Limb (tissue), 2 donors: ENCODE measurements at regions not wholly inside any gene's neighbourhood (a gene's known extent, or its start where the extent isn't known, plus 50 kb on each side); places are given as distances from the start of the nearest gene placed in this dataset.

ENCODE experiments used
- DNase-seq, 2 donors: peaks; one replicate each; pipeline ENCODE4 v3.0.0-alpha.2; 2016; ENCODE audit errors: extremely low spot score in 2 of 2

- no peak for DNase-seq
These were observed 55.1 kb downstream of the PJA1 start for GRCh38 chrX:69110116-69110530.

GRCh38 chrX:69109706-69110105 is 55.5 kb downstream of the PJA1 start:
- DNase-seq = no peak

DNA sequence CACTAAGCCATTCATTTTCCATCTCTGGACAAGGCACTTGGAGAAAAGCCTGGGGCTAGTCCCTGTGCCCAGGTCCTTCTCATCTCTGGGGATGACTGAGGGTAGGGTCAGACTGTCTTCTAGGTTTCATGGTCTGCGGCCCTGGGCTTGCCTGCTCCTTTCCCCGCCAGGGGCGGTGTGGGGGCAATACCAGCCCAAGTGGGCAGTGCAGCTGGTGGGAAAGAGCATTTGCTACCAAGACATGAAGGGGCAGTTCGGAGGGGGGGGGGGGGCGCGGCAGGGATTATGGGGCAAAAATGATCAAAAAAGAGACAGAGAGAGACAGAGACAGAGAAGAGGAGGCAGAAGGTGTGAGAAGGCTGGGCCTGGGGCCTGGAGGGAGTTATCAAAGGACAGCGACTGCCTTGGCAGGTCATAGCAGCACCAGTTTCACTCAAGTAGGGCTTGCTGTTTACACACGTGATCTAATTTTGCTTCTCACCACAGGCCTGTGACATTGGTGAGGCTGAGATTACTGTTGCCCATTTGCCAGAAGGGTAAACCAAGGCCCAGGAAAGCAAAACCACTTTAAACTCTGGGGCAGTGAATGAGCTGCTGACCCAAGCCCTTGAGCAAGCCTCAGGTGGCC is 56.1 kb downstream of the PJA1 start:
- DNase-seq = no peak

DNA sequence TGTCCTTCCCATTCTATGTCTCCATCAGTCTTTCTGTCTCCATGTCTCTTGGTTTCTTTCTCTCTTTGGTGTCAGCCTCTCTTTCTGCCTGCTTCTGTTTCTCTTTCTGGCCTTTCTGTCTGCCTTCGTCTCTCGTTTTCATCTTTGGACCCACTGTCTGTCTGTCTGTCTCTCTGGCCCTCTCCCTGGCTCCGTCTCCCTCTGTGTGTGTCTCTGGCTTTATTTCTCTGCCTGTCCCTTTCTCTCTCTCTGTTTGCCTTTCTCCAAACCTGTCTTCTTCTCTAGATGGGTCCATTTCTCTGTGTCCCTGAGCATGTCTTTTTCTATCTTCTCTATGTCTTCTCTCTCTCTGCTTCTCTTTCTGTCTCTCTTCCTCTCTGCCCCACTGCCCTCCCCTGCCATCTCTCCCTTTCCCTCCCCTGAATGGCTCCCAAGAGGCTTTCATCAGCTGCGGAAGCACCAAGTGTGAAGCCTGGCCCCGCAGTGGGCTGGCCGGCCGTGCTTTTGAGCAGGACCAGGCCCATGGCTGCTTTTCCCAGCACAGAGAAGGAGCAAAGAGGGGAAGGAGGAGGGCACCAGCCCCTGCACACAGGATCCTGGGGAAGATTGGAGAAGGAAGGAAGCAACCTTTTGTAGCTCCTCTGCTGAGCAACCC is 57.4 kb downstream of the PJA1 start:
- DNase-seq = no peak

GRCh38 chrX:69107231-69107739 is 58.0 kb downstream of the PJA1 start:
- DNase-seq = peak; percentile 40 to 65

DNA sequence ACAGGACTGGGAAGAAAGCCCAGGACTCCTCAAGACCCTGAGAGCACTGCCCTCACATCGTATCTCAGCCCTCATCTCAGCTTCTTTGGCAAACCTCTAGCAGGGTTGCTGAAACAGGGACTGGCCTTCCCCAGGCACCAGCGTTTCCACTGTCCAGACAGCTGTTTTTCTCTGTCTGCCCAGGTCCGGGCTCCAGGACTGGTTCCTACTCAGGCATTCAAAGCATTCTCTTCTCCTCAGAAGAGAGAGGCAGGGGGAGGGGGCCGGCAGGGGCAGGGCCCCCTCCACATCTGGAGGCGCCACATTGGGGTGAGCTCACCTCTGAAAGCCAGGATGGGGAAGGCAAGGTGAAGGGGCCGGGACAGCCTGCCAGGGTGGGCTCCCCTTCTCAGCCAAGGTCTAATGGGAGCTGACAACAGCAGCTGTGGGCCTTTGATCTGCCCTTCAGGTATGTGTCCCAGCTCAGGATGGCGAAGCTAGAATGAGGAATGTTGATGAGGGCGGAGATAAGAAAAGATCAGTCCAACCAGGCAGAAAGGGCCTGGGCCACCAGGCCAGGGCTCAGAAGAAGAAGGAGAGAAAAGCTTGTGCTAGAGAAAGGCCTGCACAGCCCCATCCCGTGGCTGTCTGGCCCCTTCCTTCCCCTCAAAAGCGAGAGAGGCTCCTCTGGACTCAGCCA is 60.4 kb downstream of the PJA1 start:
- DNase-seq = no peak

DNA sequence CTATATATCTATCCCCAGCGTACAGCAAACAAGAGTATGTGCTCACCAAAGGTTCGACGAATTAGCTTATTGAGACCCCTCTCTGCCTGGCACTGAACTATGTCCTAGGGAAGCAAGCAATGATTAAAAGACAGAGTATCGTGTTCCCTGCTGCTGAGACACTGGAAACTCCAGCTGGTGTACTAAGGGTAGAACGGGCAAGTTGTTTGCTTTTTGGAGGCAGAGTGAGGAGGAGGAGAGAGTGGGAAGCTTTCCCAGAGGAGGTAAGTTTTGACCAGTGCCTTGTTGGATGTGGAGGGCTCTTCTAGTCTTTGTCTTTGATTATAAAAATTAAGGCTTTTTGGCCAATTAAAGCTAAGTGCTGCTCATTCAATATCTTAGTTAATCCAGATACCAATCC is 61.7 kb downstream of the PJA1 start:
- DNase-seq = no peak

- DNase-seq = no peak
These were observed 62.5 kb downstream of the PJA1 start for GRCh38 chrX:69102612-69103194.

DNA sequence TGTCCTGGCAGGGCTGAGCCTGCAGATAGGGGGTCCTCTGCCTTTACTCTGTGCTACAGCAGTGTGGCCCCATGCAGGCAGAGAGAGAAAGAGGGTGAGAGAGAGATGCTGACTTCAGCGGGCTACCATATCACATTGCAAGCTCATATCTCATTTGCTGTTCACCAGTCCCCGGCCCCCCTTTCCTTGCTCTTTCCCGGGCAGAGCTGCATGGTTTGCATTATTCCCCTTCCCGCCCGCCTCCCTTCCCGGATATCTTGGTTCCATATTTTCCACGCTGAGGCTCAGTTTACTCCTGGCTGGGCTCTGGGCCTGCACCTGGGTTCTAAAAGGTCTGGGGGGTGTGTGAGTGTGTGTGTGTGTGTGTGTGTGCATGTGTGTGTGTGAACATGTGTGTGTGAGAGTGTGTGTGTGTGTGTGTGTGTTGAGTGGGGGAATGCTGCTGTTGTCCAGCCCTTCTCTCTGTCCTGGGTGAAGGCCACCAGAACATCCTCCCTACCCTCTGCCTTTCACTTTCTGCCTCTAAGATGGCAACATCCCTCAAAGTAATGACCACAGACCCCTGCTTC is 63.5 kb downstream of the PJA1 start:
- DNase-seq = peak in 1 of 2 donors; percentile 59

- no peak for DNase-seq
These were observed 64.8 kb downstream of the PJA1 start for GRCh38 chrX:69100478-69100877.

DNA sequence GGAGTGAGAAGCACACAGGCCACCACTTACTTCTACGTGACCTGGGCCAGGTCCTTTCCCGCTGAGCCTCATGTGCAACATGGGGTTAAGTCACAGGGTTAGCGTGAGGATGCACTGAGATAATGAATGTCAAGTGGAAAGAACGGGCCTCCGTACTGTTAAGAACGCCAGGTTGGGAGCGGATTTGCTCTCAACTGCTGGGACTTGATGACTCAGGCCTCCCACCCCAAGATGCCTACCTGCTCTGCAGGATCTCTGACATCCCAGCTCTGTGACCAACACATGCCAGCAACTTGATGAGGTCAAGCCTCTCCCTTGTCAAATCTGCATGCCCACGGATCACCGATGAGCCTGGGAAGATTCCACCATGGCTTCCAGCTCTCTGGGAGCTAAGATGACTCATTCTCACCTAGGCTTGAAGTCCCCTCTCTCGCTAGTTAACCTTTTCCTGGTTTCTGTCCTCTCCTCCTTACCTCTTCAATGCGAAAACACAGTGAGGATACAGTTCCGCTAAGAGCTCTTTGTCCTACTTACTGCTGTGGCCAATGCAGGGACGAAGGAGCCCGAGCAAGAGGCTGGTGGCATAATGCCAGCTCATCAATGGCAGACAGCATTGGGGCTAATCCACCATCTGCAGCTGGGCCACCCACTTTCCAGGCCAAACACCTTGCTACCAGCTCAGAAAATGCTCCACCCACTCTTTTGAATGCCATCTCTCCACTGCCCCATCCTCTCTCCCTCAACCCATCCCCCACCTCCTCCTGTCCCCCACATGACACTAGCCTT is 67.6 kb downstream of the PJA1 start:
- DNase-seq = no peak

DNA sequence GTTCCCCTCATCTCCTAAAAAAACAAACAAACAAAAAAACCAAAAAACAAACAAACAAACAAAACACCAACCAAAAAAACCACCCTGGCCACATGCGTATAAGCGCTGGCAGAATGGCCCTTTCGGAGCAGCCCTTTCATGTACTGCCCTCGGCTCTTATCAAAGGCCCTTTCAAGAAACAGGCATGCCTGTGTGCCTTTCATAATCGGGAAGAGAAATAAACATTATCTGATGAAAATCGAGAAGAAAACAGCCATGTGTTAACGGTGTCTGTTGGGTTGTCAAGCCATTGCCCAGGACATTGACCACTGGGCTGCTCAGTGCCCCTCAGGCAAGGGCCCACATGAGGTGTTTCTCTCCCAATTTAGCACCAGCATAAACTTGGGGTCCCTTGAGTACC is 68.3 kb downstream of the PJA1 start:
- no peak for DNase-seq

DNA sequence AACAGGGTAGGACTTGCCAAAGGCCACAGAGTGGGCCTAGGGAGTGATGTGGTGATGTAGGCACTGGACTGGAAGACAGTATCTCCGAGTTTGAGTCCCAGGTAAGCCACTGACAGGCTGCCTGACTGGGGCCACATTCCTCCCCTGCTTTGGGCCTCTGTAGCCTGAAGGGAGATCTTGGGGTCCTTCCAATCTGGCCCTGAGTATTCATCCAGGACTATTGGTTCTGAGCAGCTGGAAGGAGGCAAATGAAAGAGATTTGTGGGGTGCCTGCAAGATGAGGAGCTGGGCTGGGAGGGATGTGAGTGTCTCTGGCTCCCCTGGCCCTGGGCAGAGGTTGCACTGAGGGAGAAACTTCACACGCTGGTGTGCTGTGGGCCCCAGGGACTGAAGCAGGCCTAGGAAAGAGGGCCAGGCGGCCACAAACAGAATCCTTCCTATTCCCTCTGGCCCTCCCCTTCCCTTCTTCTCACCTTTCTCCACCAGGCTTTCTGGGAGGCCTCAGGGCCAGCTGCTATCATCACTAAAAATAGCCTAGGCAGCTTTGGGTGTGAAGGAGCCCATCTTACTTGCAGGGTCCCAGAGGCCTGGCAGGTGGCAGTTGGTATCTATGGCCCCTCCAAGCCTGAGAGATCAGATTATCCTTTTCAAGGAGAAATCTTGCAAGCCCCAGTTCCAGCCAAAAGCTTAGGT is 70.1 kb downstream of the PJA1 start:
- DNase-seq = no peak

DNA sequence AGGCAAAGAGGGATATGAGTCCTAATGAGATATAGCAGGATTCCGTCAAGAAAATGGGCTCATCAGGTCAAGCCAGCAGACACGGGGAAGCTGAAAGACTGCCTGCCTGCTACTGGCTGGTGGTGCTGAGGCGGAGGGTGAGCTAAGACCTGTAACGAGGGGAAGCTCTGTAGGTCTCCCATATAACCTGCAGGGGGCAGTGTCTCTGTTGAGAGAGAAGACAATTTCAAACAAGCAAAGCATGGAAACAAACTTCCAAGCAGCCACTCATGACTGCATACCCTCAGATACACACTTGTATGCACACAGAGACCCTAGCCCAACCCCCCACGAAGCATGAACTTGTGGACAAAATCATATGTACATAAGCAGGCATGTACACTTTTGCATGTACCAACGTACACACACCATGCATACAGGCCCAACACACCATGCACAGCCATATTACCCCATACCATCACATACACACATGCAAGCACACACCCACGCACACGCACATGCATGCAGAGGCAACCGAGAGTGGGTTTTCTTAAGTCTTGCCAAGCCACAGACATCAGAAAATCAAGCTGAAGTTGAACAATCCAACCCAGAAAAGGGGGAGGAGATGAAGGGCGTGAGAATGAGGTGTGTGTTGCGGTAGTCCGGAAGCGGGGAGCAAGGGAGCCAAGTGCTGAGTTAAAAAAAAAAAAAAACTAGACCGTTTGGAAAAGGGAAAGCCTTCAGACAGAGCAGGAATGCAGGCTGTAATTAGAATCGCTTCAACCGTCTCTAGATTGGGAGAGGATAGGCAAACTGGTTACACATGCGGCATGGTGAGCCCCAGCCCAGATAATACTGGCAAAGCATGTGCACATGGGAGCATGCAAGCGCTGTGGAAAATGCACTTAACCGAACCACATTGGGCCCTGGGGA is 71.0 kb downstream of the PJA1 start:
- DNase-seq = peak in 1 of 2 donors; percentile 49

GRCh38 chrX:69090022-69090421 is 75.2 kb downstream of the PJA1 start:
- no peak for DNase-seq

DNA sequence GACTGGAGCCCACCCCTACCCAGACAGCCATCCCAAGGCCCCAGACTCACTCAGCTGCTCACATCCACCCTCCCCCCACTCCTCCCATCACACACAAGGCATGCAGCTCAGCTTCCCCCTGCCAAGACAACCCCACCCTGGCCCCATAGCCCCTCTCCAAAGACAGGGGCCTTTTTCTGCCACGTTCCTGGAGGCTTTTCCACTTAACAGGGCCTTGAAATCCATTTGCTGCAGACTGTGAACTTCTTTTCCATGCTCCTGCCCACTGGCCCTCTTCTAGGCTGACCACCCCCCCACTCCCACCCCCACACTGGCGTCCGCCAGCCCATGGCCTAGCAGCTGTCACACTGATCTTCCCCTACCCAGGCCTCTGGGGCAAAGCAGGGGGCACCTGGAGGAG is 76.0 kb downstream of the PJA1 start:
- DNase-seq = peak in 1 of 2 donors; percentile 55

GRCh38 chrX:69088171-69088938 is 76.9 kb downstream of the PJA1 start:
- peak in 1 of 2 donors; percentile 43 for DNase-seq

DNA sequence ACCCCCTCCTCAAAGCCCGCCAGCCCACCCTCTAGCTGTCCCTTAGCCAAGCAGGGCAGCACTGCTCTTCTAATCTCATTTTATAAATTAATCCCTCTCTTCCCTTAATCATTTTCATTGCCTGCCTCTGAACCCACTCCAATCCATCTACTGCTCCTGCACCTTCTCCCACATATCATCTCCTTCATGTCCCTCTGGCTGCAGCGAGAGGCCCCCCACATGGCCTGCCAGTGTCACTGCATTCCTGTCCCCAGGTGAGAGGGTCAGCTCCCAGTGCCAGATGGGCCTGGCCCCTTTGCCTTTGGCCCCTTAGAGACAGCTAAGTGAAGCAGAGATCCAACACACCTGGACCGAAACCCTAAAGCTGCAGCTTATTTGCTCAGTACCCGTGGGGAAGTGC is 79.4 kb downstream of the PJA1 start:
- DNase-seq = no peak

- no peak for DNase-seq
These were observed 80.1 kb downstream of the PJA1 start for GRCh38 chrX:69085151-69085550.
